HG03575 (cell line): ENCODE measurements at regions not wholly inside any gene's neighbourhood (a gene's known extent, or its start where the extent isn't known, plus 50 kb on each side); places are given as distances from the start of the nearest gene placed in this dataset.
"Not testable (repeated sequence)": the region's sequence is repeated elsewhere in the genome, so short reads cannot be mapped to it uniquely, and the experiment has no call there.

Source experiments
- ATAC-seq: cut with Tn5 transposase; IDR thresholded peaks from one replicate; pipeline ENCODE4 v1.9.1; 2021; ENCODE audit not compliant: unreplicated experiment, insufficient number of reproducible peaks, low FRiP score; ENCODE audit errors: extremely low read depth

GRCh38 chr15:79700951-79701480, 195.8 kb downstream of the MTHFS start:
- ATAC-seq: no peak

- no peak for ATAC-seq
These were observed 194.2 kb downstream of the MTHFS start for GRCh38 chr15:79702621-79703020.

- ATAC-seq: no peak
These were observed 175.6 kb downstream of the MTHFS start for GRCh38 chr15:79721256-79721655.

- no peak for ATAC-seq
These were observed 172.5 kb downstream of the MTHFS start for GRCh38 chr15:79724312-79724711.

- ATAC-seq: no peak
These were observed 172.0 kb downstream of the MTHFS start for GRCh38 chr15:79724804-79725203.

- no peak for ATAC-seq
These were observed 167.9 kb downstream of the MTHFS start for GRCh38 chr15:79728867-79729266.

- ATAC-seq: no peak
These were observed 160.3 kb downstream of the MTHFS start for GRCh38 chr15:79736435-79737000.

- no peak for ATAC-seq
These were observed 158.7 kb downstream of the MTHFS start for GRCh38 chr15:79738143-79738542.

- no peak for ATAC-seq
These were observed 156.3 kb downstream of the MTHFS start for GRCh38 chr15:79740561-79740960.

- no peak for ATAC-seq
These were observed 153.8 kb downstream of the MTHFS start for GRCh38 chr15:79743032-79743431.

- not testable (repeated sequence) for ATAC-seq
These were observed 152.3 kb downstream of the MTHFS start for GRCh38 chr15:79744485-79744884.

GRCh38 chr15:79756365-79756764, 140.4 kb downstream of the MTHFS start:
- ATAC-seq: no peak

GRCh38 chr15:79765081-79765480, 131.7 kb downstream of the MTHFS start:
- no peak for ATAC-seq

- ATAC-seq: no peak
These were observed 127.7 kb downstream of the MTHFS start for GRCh38 chr15:79769069-79769481.

GRCh38 chr15:79769933-79770759, 126.7 kb downstream of the MTHFS start:
- ATAC-seq: no peak

GRCh38 chr15:79773128-79773527, 123.7 kb downstream of the MTHFS start:
- no peak for ATAC-seq

GRCh38 chr15:79775821-79776220, 121.0 kb downstream of the MTHFS start:
- ATAC-seq: no peak

- ATAC-seq: no peak
These were observed 118.9 kb downstream of the MTHFS start for GRCh38 chr15:79777916-79778315.

- no peak for ATAC-seq
These were observed 118.3 kb downstream of the MTHFS start for GRCh38 chr15:79778378-79778990.

- no peak for ATAC-seq
These were observed 117.1 kb downstream of the MTHFS start for GRCh38 chr15:79779746-79780145.
